Stimulated activated CD4-positive, alpha-beta T cell treated with anti-CD3 and anti-CD28 coated beads, Interleukin-12 subunit alpha, Interleukin-12 subunit beta, amount 100 ng/mL, for 24 hours (primary cell): ENCODE measurements at regions not wholly inside any gene's neighbourhood (a gene's known extent, or its start where the extent isn't known, plus 50 kb on each side); places are given as distances from the start of the nearest gene placed in this dataset.

Experiments used
- DNase-seq, 2 experiments: peaks; one replicate each; pipeline ENCODE4 v3.0.0-alpha.2; 2020; ENCODE audit warnings: low read depth in 2 of 2

GRCh38 chr2:18253686-18254197, 306.7 kb downstream of the RDH14 start:
- DNase-seq, result no peak

- no peak for DNase-seq
Measured at GRCh38 chr2:18251486-18251885, 309.0 kb downstream of the RDH14 start.

GRCh38 chr2:18247282-18248110, 313.0 kb downstream of the RDH14 start:
- DNase-seq, result no peak

- DNase-seq, result no peak
Measured at GRCh38 chr2:18245375-18245774, 315.1 kb downstream of the RDH14 start.

- DNase-seq, result no peak
Measured at GRCh38 chr2:18244845-18245244, 315.6 kb downstream of the RDH14 start.

- no peak for DNase-seq
Measured at GRCh38 chr2:18243816-18244215, 316.6 kb downstream of the RDH14 start.

- no peak for DNase-seq
Measured at GRCh38 chr2:18242716-18243115, 317.7 kb downstream of the RDH14 start.

- no peak for DNase-seq
Measured at GRCh38 chr2:18238209-18238608, 322.2 kb downstream of the RDH14 start.

- DNase-seq, result no peak
Measured at GRCh38 chr2:18237298-18237697, 323.2 kb downstream of the RDH14 start.

- DNase-seq, result no peak
Measured at GRCh38 chr2:18232731-18233438, 327.6 kb downstream of the RDH14 start.

GRCh38 chr2:18230668-18231067, 329.8 kb downstream of the RDH14 start:
- DNase-seq, result no peak

GRCh38 chr2:18219676-18220075, 340.8 kb downstream of the RDH14 start:
- DNase-seq, result no peak

- no peak for DNase-seq
Measured at GRCh38 chr2:18218160-18218933, 339.9 kb downstream of the KCNS3 start.

GRCh38 chr2:18214936-18215335, 336.5 kb downstream of the KCNS3 start:
- no peak for DNase-seq

- no peak for DNase-seq
Measured at GRCh38 chr2:18213986-18214385, 335.5 kb downstream of the KCNS3 start.

GRCh38 chr2:18209934-18210639, 331.6 kb downstream of the KCNS3 start:
- no peak for DNase-seq

GRCh38 chr2:18208956-18209355, 330.5 kb downstream of the KCNS3 start:
- no peak for DNase-seq

- DNase-seq, result no peak
Measured at GRCh38 chr2:18200771-18201170, 322.3 kb downstream of the KCNS3 start.

- DNase-seq, result no peak
Measured at GRCh38 chr2:18198677-18199076, 320.2 kb downstream of the KCNS3 start.

GRCh38 chr2:18194161-18194560, 315.7 kb downstream of the KCNS3 start:
- no peak for DNase-seq

- DNase-seq, result no peak
Measured at GRCh38 chr2:18186816-18187613, 308.5 kb downstream of the KCNS3 start.
